Activated CD8-positive, alpha-beta memory T cell treated with anti-CD3 and anti-CD28 coated beads, Interleukin-2, amount 50 U/mL, for 1 hour (primary cell): ENCODE measurements at regions not wholly inside any gene's neighbourhood (a gene's known extent, or its start where the extent isn't known, plus 50 kb on each side); places are given as distances from the start of the nearest gene placed in this dataset.
"Not testable (repeated sequence)": the region's sequence is repeated elsewhere in the genome, so short reads cannot be mapped to it uniquely, and the experiment has no call there.

Source experiments
- DNase-seq: peaks from one replicate; pipeline ENCODE4 v3.0.0-alpha.2; 2020; ENCODE audit errors: extremely low read depth

DNA sequence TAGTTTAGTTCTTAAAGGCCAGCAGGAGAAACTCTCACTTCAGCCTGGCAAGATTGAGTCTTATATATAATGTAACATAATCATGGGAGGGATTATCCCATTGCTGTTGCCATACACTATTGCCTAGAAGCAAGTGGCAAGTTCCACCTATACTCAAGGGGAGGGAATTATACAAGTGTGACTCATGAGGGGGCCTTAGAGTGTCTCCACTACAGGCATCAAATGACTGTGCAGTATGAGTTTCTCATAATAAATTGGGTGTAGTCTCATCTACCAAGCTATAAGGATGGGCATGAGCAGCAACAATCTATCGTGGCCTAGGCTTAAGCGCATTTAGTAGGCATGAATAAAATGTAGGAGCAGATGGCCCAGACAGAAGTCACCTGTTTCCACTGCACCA, 89.1 kb upstream of the C1GALT1C1 start:
- DNase-seq = no peak

DNA sequence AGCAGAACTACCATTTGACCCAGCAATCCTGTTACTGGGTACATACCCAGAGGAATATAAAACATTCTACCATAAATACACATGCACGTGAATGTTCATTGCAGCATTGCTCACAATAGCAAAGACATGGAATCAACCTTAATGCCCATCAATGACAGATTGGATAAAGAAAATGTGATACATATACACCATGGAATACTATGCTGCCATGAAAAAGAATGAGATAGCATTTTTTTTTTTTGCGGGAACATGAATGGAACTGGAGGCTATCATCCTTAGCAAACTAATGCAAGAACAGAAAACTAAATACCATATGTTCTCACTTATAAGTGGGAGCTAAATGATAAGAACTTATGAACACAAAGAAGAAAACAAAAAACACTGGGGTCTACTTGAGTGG, 72.5 kb upstream of the C1GALT1C1 start:
- not testable (repeated sequence) for DNase-seq

DNA sequence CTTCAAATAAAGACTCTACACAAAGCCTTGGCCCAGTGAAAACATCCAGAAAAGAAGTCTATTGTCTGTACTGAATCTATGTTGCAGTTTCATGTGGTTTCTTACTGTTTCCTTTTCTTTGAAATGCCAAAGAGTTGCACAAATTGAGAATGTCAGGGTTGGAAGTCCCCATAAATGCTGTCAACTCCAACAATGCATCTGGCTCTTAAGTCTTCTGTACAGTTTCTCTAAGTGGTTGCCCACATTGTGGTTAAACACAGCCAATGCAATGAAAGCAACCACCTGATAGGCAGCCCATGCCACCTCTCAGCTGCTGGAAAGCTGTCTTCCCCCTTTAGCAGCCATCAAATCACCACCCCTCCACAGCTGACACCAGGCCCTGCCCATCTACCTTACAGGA, 67.2 kb upstream of the C1GALT1C1 start:
- no peak for DNase-seq

DNA sequence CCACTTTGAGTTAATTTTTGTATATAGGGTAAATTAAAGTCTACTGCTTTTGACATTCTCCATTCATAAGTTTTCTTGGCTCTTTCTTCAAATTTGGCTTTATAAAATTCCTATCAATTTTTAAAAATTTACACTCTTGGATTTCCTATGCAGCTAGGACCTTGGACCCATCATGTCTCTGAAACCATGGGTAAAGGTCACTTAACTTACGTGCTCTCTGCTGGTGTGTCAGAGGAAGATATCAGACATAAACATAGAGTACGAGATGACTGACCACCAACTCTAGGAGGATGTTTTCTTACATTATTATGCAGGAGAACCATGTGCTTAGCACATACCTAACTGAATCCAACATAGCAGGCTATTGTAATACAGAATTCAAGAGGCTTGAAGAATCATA, 62.5 kb upstream of the C1GALT1C1 start:
- no peak for DNase-seq

DNA sequence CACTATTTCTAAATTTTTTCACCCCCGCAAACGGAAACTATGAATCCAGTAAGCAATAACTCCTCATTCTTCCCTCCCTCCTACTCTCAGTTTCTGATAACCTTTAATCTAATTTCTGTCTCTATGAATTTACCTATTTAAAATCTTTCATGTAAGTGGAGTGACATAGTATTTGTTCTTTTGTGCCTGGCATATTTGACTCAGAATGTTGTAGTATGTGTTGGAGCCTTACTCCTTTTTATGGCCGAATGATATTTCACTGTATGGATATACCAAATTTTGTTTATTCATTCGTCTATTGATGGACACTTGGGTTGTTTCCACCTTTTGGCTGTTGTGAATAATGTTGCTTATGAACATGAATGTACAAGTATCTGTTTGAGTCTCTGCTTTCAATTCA, 61.1 kb upstream of the C1GALT1C1 start:
- no peak for DNase-seq

DNA sequence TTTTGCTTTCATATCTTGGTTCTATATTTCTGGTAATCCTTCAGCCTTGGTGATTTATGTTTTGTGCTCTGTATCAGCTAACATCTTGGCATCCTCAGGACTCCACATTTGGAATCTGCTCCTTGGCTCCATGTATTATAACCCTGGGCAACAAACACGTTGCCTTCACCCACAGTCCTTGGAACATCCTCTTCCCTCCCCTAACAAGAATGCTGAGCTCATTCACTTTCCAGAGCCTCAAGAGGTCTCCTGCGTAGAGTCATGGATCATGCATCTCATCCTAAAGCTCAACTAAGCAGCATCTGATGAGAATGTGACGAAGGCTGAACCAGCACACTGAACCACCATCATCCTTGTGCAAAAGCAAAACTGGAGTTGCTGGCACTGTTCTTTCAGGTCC, 60.5 kb upstream of the C1GALT1C1 start:
- no peak for DNase-seq

DNA sequence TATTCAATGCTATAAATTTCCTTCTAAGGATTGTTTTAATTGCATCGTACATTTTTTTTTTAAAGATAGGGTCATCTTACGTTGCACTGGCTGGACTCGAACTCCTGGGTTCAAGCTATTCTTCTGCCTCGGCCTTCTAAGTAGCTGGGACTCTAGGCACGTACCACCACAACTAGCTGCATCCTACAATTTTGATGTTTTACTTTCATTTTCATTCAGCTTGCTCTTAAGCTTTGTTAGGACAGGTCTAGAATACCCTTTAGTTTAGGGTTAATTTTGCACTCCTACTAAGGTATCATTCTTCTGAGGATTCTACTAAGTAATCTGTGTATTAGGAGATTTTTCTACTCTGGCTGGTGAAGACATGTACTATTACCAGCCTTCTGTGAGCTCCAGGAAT, 50.2 kb upstream of the C1GALT1C1 start:
- DNase-seq = no peak
